ENCODE measurements at regions not wholly inside any gene's neighbourhood (a gene's known extent, or its start where the extent isn't known, plus 50 kb on each side); places are given as distances from the start of the nearest gene placed in this dataset.
A peak's percentile ranks its signal among the peaks of the same experiment; 100 is the strongest.

- no peak for TF ChIP-seq CTCF (conservative IDR thresholded peaks at IDR 0.05; ENCODE audit: low read depth, low read length)
- no peak overlapping the region for H3K4me3 ChIP-seq (ENCODE audit: low read depth, low read length)
- DNase-seq (ENCODE audit: low read depth): no peak
Observed at GRCh38 chr12:124687174-124687902, 119.9 kb upstream of the NCOR2 start.

- no peak for DNase-seq (ENCODE audit: low read depth)
- TF ChIP-seq CTCF (conservative IDR thresholded peaks at IDR 0.05; ENCODE audit: low read depth, low read length): no peak
Observed at GRCh38 chr12:124686370-124687173, 119.2 kb upstream of the NCOR2 start.

GRCh38 chr12:124685689-124686369, 118.4 kb upstream of the NCOR2 start:
- DNase-seq (ENCODE audit: low read depth): no peak
- no peak overlapping the region for H3K4me3 ChIP-seq (ENCODE audit: low read depth, low read length)
- no peak for TF ChIP-seq CTCF (conservative IDR thresholded peaks at IDR 0.05; ENCODE audit: low read depth, low read length)

More at GRCh38 chr12:124686370-124687173, 119.2 kb upstream of the NCOR2 start:
- H3K4me3 ChIP-seq (ENCODE audit: low read depth, low read length): no peak overlapping the region

GRCh38 chr12:124684971-124685688, 117.7 kb upstream of the NCOR2 start:
- H3K4me3 ChIP-seq (ENCODE audit: low read depth, low read length): peak overlapping the region; percentile 11
- no peak for TF ChIP-seq CTCF (conservative IDR thresholded peaks at IDR 0.05; ENCODE audit: low read depth, low read length)
- peak; percentile 72 for DNase-seq (ENCODE audit: low read depth)

GRCh38 chr12:124684496-124684895, 117.1 kb upstream of the NCOR2 start:
- TF ChIP-seq CTCF (conservative IDR thresholded peaks at IDR 0.05; ENCODE audit: low read depth, low read length): no peak
- H3K4me3 ChIP-seq (ENCODE audit: low read depth, low read length): no peak overlapping the region
- no peak for DNase-seq (ENCODE audit: low read depth)
